H9 (cell line): ENCODE measurements at regions not wholly inside any gene's neighbourhood (a gene's known extent, or its start where the extent isn't known, plus 50 kb on each side); places are given as distances from the start of the nearest gene placed in this dataset.

ENCODE experiments used
- DNase-seq: peaks from one replicate; pipeline ENCODE4 v3.0.0-alpha.2; 2017
- H2AFZ ChIP-seq: one replicate; pipeline ENCODE4 v1.6.1; 2013; ENCODE audit warnings: mild to moderate bottlenecking, low read length, control low read depth, moderate library complexity
- H2AK5ac ChIP-seq: 2 replicates; pipeline ENCODE4 v1.6.1; 2013; ENCODE audit warnings: low read length, control low read depth, mixed read lengths; ENCODE audit not compliant: insufficient read length
- H2BK120ac ChIP-seq: one replicate; pipeline ENCODE4 v1.6.1; 2013; ENCODE audit warnings: low read depth, mild to moderate bottlenecking, low read length, control low read depth, inconsistent platforms; ENCODE audit not compliant: poor library complexity, severe bottlenecking
- H2BK12ac ChIP-seq: 2 replicates; pipeline ENCODE4 v1.6.1; 2013; ENCODE audit warnings: low read length, control low read depth, mixed read lengths, low read depth; ENCODE audit not compliant: insufficient read length
- H2BK15ac ChIP-seq: 2 replicates; pipeline ENCODE4 v1.6.1; 2013; ENCODE audit warnings: low read depth, low read length, control low read depth
- H2BK20ac ChIP-seq: one replicate; pipeline ENCODE4 v1.6.1; 2013; ENCODE audit warnings: low read depth, mild to moderate bottlenecking, low read length, control low read depth, inconsistent platforms; ENCODE audit not compliant: poor library complexity, severe bottlenecking
- H2BK5ac ChIP-seq: 2 replicates; pipeline ENCODE4 v1.6.1; 2013; ENCODE audit warnings: low read length, control low read depth, mixed read lengths; ENCODE audit not compliant: insufficient read length
- H3K14ac ChIP-seq: 2 replicates; pipeline ENCODE4 v1.6.1; 2013; ENCODE audit warnings: low read length, control low read depth; ENCODE audit not compliant: insufficient read depth
- H3K18ac ChIP-seq: 2 replicates; pipeline ENCODE4 v1.6.1; 2013; ENCODE audit warnings: low read depth, mild to moderate bottlenecking, mixed read lengths, low read length, control low read depth; ENCODE audit not compliant: insufficient read length
- H3K23ac ChIP-seq: 2 replicates; pipeline ENCODE4 v1.6.1; 2013; ENCODE audit warnings: low read length, control low read depth, mixed read lengths, low read depth; ENCODE audit not compliant: insufficient read length
- H3K23me2 ChIP-seq: 2 replicates; pipeline ENCODE4 v1.6.1; 2013; ENCODE audit warnings: low read depth, mild to moderate bottlenecking, mixed read lengths, low read length, control low read depth; ENCODE audit not compliant: insufficient read length, poor library complexity, severe bottlenecking
- H3K27ac ChIP-seq: 2 replicates; pipeline ENCODE4 v1.5.1; 2013; ENCODE audit warnings: low read length, control low read depth, mixed read lengths, low read depth; ENCODE audit not compliant: insufficient read length
- H3K27me3 ChIP-seq: 2 replicates; pipeline ENCODE4 v1.6.1; 2013; ENCODE audit warnings: low read length, control low read depth, inconsistent platforms; ENCODE audit not compliant: insufficient read depth
- H3K4ac ChIP-seq: 2 replicates; pipeline ENCODE4 v1.6.1; 2013; ENCODE audit warnings: low read depth, mild to moderate bottlenecking, control low read depth, inconsistent platforms, low read length, moderate library complexity
- H3K4me1 ChIP-seq: 2 replicates; pipeline ENCODE4 v1.6.1; 2013; ENCODE audit warnings: low read length, control low read depth, inconsistent platforms; ENCODE audit not compliant: insufficient read depth
- H3K4me2 ChIP-seq: 2 replicates; pipeline ENCODE4 v1.6.1; 2013; ENCODE audit warnings: low read length, control low read depth, mixed read lengths; ENCODE audit not compliant: insufficient read length, insufficient read depth
- H3K56ac ChIP-seq: 2 replicates; pipeline ENCODE4 v1.6.1; 2013; ENCODE audit warnings: low read depth, mild to moderate bottlenecking, mixed read lengths, low read length, control low read depth; ENCODE audit not compliant: insufficient read length
- H3K79me1 ChIP-seq: 2 replicates; pipeline ENCODE4 v1.6.1; 2013; ENCODE audit warnings: low read depth, mild to moderate bottlenecking, moderate library complexity, low read length, control low read depth, inconsistent platforms; ENCODE audit not compliant: insufficient read depth, poor library complexity, severe bottlenecking
- H3K79me2 ChIP-seq: 2 replicates; pipeline ENCODE4 v1.6.1; 2013; ENCODE audit warnings: low read length, control low read depth, inconsistent platforms; ENCODE audit not compliant: insufficient read depth
- H3K9ac ChIP-seq: 2 replicates; pipeline ENCODE4 v1.6.1; 2013; ENCODE audit warnings: low read length, control low read depth, mixed read lengths; ENCODE audit not compliant: insufficient read length; ENCODE audit errors: extremely low read depth
- H3K9me3 ChIP-seq: one replicate; pipeline ENCODE4 v1.6.1; 2013; ENCODE audit warnings: low read depth, low read length, inconsistent platforms; ENCODE audit not compliant: control insufficient read depth
- H3T11ph ChIP-seq: one replicate; pipeline ENCODE4 v1.6.1; 2013; ENCODE audit warnings: mild to moderate bottlenecking, low read length, control low read depth, inconsistent platforms
- H4K20me1 ChIP-seq: one replicate; pipeline ENCODE4 v1.6.1; 2013; ENCODE audit not compliant: control insufficient read depth, insufficient read length, insufficient read depth
- H4K5ac ChIP-seq: 2 replicates; pipeline ENCODE4 v1.6.1; 2013; ENCODE audit warnings: low read depth, mild to moderate bottlenecking, mixed read lengths, low read length, control low read depth; ENCODE audit not compliant: insufficient read length
- H4K8ac ChIP-seq: replicated peaks from 2 replicates; pipeline ENCODE4 v1.6.1; 2013; ENCODE audit warnings: low read length, control low read depth, mixed read lengths, low read depth; ENCODE audit not compliant: insufficient read length
- H4K91ac ChIP-seq: 2 replicates; pipeline ENCODE4 v1.6.1; 2013; ENCODE audit warnings: low read depth, mild to moderate bottlenecking, moderate library complexity, mixed read lengths, low read length, control low read depth; ENCODE audit not compliant: insufficient read length
- H3K27ac Mint-ChIP-seq, 3 experiments: 2 replicates in 2 of 3; 3 replicates in 1 of 3; pipeline ENCODE4 v1.8.0; 2020 to 2021; ENCODE audit warnings: mixed read lengths in 3 of 3, mild to moderate bottlenecking in 1 of 3, moderate library complexity in 1 of 3
- H3K27me3 Mint-ChIP-seq: 2 replicates; pipeline ENCODE4 v1.8.0; 2021; ENCODE audit warnings: low read depth, mild to moderate bottlenecking, moderate library complexity, mixed read lengths
- H3K36me3 Mint-ChIP-seq, 3 experiments: 2 replicates in 2 of 3; 3 replicates in 1 of 3; pipeline ENCODE4 v1.8.0; 2020 to 2021; ENCODE audit warnings: low read depth in 3 of 3, mixed read lengths in 3 of 3; ENCODE audit not compliant: insufficient read depth in 1 of 3
- H3K4me1 Mint-ChIP-seq, 2 experiments: 2 replicates each; pipeline ENCODE4 v1.8.0; 2020; ENCODE audit warnings: mixed read lengths in 2 of 2
- H3K4me3 Mint-ChIP-seq, 2 experiments: 2 replicates in 1 of 2; 3 replicates in 1 of 2; pipeline ENCODE4 v1.8.0; 2020 to 2021; ENCODE audit warnings: mild to moderate bottlenecking in 2 of 2, mixed read lengths in 2 of 2, moderate library complexity in 1 of 2
- H3K9me3 Mint-ChIP-seq, 2 experiments: 2 replicates in 1 of 2; 3 replicates in 1 of 2; pipeline ENCODE4 v1.8.0; 2020; ENCODE audit warnings: mild to moderate bottlenecking in 2 of 2, mixed read lengths in 2 of 2, moderate library complexity in 1 of 2
- WGBS: extraction: QIAGEN DNeasy Blood & Tissue Kit; methylation state at CpG from one replicate; pipeline ENCODE4 v1.1.7; 2013; ENCODE audit warnings: missing lambda C conversion rate, low lambda C conversion rate, mixed read lengths; ENCODE audit not compliant: insufficient read length; ENCODE audit errors: extremely low coverage; 5-methylcytosine and 5-hydroxymethylcytosine counted together
- TF ChIP-seq, protein P1 (sequence below): fragments of 200-600 bp; sonication (generic); conservative IDR thresholded peaks from 3 replicates; pipeline ENCODE4 v1.8.0; 2021; ENCODE audit warnings: antibody characterized with exemption, mild to moderate bottlenecking

DNA sequence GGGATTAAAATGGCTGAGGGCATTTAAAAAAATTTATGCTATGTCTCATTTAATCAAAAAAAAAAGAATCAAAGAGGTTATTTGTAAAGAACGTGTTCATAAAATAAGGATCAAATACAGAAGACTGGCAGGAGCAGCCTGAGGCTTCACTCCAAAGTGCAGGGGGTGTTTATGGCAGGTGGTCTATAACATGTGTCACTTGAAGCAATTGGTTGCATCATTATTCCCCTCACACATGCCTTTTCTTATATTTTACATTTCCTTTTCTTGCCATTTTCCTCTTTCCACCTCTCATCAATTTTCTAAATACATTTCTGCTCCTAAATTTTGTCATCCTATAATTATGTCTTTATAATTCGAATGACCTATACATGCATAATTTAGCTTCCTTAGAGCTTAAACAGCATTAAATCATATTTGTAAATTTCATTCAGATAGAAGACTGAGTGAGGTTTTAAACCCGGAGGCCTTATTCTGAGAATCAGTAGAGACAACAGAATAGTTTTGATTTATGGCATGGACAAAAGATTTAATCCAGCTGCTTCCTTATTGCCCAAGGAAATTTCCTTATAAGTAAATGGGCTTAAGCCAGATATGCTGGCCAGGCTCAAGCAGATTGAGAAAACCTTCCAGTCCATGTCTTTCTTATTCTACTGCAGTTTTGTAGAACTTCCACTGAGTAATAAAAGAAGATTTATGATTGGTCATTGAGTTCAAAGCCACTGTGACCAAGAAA is 322.8 kb downstream of the TGFB2 start:
- H3K4me2 ChIP-seq: no peak overlapping the region
- peaks cover 0 to 6% (median 0%) of the 10 kb centered on the region in 3 experiments; a peak in 2 of 7 replicates for H3K36me3 Mint-ChIP-seq

More for the DNA sequence above, 322.8 kb downstream of the TGFB2 start:
- no peaks in the 10 kb centered on the region for H3K4me1 ChIP-seq
- H4K8ac ChIP-seq: no peak overlapping the region
- no peak overlapping the region for H3K4me3 Mint-ChIP-seq
- 100% methylated on average over 1 of the region's 3 CpGs for WGBS
- H3K56ac ChIP-seq: no peak overlapping the region
- H2AFZ ChIP-seq: no peak overlapping the region
- no peak overlapping the region for H3K23ac ChIP-seq
- no peak overlapping the region for H2BK15ac ChIP-seq
- H3K79me2 ChIP-seq: no peaks in the 10 kb centered on the region
- H2AK5ac ChIP-seq: no peak overlapping the region
- H2BK120ac ChIP-seq: no peak overlapping the region
- no peak overlapping the region for H3K14ac ChIP-seq
- TF ChIP-seq, protein P1, sequence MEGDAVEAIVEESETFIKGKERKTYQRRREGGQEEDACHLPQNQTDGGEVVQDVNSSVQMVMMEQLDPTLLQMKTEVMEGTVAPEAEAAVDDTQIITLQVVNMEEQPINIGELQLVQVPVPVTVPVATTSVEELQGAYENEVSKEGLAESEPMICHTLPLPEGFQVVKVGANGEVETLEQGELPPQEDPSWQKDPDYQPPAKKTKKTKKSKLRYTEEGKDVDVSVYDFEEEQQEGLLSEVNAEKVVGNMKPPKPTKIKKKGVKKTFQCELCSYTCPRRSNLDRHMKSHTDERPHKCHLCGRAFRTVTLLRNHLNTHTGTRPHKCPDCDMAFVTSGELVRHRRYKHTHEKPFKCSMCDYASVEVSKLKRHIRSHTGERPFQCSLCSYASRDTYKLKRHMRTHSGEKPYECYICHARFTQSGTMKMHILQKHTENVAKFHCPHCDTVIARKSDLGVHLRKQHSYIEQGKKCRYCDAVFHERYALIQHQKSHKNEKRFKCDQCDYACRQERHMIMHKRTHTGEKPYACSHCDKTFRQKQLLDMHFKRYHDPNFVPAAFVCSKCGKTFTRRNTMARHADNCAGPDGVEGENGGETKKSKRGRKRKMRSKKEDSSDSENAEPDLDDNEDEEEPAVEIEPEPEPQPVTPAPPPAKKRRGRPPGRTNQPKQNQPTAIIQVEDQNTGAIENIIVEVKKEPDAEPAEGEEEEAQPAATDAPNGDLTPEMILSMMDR: no peak
- no peak overlapping the region for H3K27ac Mint-ChIP-seq
- no peaks in the 10 kb centered on the region for H3K79me1 ChIP-seq
- H3K27me3 ChIP-seq: no peaks in the 10 kb centered on the region
- H2BK20ac ChIP-seq: no peak overlapping the region
- no peak overlapping the region for H3K9ac ChIP-seq
- H2BK5ac ChIP-seq: no peak overlapping the region
- no peaks in the 10 kb centered on the region for H3K27me3 Mint-ChIP-seq
- no peak overlapping the region for H4K5ac ChIP-seq
- H2BK12ac ChIP-seq: no peak overlapping the region
- H3K9me3 Mint-ChIP-seq: peaks cover 2 to 6% of the 10 kb centered on the region in 2 experiments; a peak in 3 of 5 replicates
- DNase-seq: no peak
- H3T11ph ChIP-seq: no peak overlapping the region
- H3K4ac ChIP-seq: no peak overlapping the region
- no peak overlapping the region for H3K18ac ChIP-seq
- no peak overlapping the region for H4K91ac ChIP-seq
- no peaks in the 10 kb centered on the region for H3K9me3 ChIP-seq
- no peak overlapping the region for H3K27ac ChIP-seq
- no peaks in the 10 kb centered on the region for H3K4me1 Mint-ChIP-seq
- H4K20me1 ChIP-seq: no peaks in the 10 kb centered on the region
- no peaks in the 10 kb centered on the region for H3K23me2 ChIP-seq
